K562 (cell line): ENCODE measurements at regions not wholly inside any gene's neighbourhood (a gene's known extent, or its start where the extent isn't known, plus 50 kb on each side); places are given as distances from the start of the nearest gene placed in this dataset.

Experiments used
- ATAC-seq: fragments of 200-7000 bp; cut with Tn5 transposase; 3 replicates; pipeline ENCODE4 v1.9.1; 2020; ENCODE audit warnings: moderate library complexity
- BruUV-seq: library from RNA; stranded (reverse); fragments of 400-500 nt; replicated peaks from 2 replicates; lab custom pipeline; 2021; lab: Mats Ljungman, UMichigan
- CTCF ChIA-PET: fragments of 300-600 bp; formaldehyde crosslinking; extraction: SDS; loops from one replicate; lab custom pipeline; 2021; ENCODE audit warnings: low intra/inter-chr PET ratio; lab: Yijun Ruan, JAX
- POLR2A ChIA-PET: fragments of 300-600, 350-650 bp; sonication (Branson Sonifier 250); formaldehyde crosslinking; extraction: SDS; loops from one replicate; lab custom pipeline; 2021; ENCODE audit warnings: antibody characterized with exemption, inconsistent platforms; lab: Yijun Ruan, JAX
- DNase-seq, 4 experiments: peaks; one replicate each; pipeline versions ENCODE4 v3.0.0 to v3.0.0-alpha.2; 2011 to 2018; ENCODE audit warnings: low spot score in 3 of 4, mixed read lengths in 3 of 4; ENCODE audit errors: extremely low read depth in 1 of 4
- FAIRE-seq: peaks from 2 replicates; lab custom pipeline; 2011; peaks lifted over from hg19 to GRCh38; lab: Jason Lieb, UNC
- H2AFZ ChIP-seq: 2 replicates; pipeline ENCODE4 v1.6.0; 2011; ENCODE audit warnings: low read depth, low read length, control low read depth, inconsistent platforms
- H3K27ac ChIP-seq: fragments of 200-600 bp; 3 replicates; pipeline ENCODE4 v1.8.0; 2011; ENCODE audit warnings: low read depth, mild to moderate bottlenecking, control low read depth, inconsistent platforms, low read length, moderate library complexity, mixed read lengths; ENCODE audit errors: extremely low read depth
- H3K27me3 ChIP-seq, 2 experiments: fragments of 300-600 bp in 1 of 2; 2 replicates in 1 of 2; 3 replicates in 1 of 2; pipeline versions ENCODE4 v1.6.0 to v1.8.0; 2011; ENCODE audit warnings: inconsistent platforms in 2 of 2, low read length in 2 of 2, mild to moderate bottlenecking in 1 of 2, mixed read lengths in 1 of 2, moderate library complexity in 1 of 2; ENCODE audit not compliant: control insufficient read depth in 2 of 2, insufficient read depth in 2 of 2
- H3K36me3 ChIP-seq: fragments of 300-600 bp; 3 replicates; pipeline ENCODE4 v1.8.0; 2011; ENCODE audit warnings: mild to moderate bottlenecking, low read length, inconsistent platforms; ENCODE audit not compliant: control insufficient read depth, insufficient read depth
- H3K4me1 ChIP-seq, 2 experiments: fragments of 200-600 bp in 1 of 2; replicated peaks in 1 of 2; 2 replicates in 1 of 2; 3 replicates in 1 of 2; pipeline versions ENCODE4 v1.5.1 to v1.8.0; 2011; ENCODE audit warnings: inconsistent platforms in 2 of 2, low read length in 2 of 2, mild to moderate bottlenecking in 1 of 2, mixed read lengths in 1 of 2, moderate library complexity in 1 of 2; ENCODE audit not compliant: control insufficient read depth in 2 of 2, insufficient read depth in 2 of 2
- H3K4me2 ChIP-seq: 2 replicates; pipeline ENCODE4 v1.6.1; 2011; ENCODE audit warnings: low read length, control low read depth, inconsistent platforms, mixed read lengths; ENCODE audit not compliant: insufficient read depth
- H3K4me3 ChIP-seq: fragments of 200-600 bp; sonication (generic), shearing (Covaris generic); 2 replicates; pipeline ENCODE4 v1.5.1; 2016; ENCODE audit warnings: control low read depth, inconsistent platforms
- H3K79me2 ChIP-seq: fragments of 200-600 bp; 3 replicates; pipeline ENCODE4 v1.8.0; 2011; ENCODE audit warnings: low read length, inconsistent platforms; ENCODE audit not compliant: control insufficient read depth, insufficient read depth
- H3K9ac ChIP-seq, 2 experiments: 2 replicates each; pipeline versions ENCODE4 v1.6.0 to v1.6.1; 2011; ENCODE audit warnings: low read depth in 2 of 2, low read length in 2 of 2, control low read depth in 1 of 2, inconsistent platforms in 1 of 2, mild to moderate bottlenecking in 1 of 2, mixed read lengths in 1 of 2; ENCODE audit not compliant: insufficient read depth in 1 of 2
- H3K9me1 ChIP-seq: one replicate; pipeline ENCODE4 v1.6.0; 2011; ENCODE audit warnings: inconsistent platforms, mild to moderate bottlenecking, low read length, moderate library complexity; ENCODE audit not compliant: control insufficient read depth, insufficient read depth
- H3K9me3 ChIP-seq: replicated peaks from 2 replicates; pipeline ENCODE4 v1.5.1; 2011; ENCODE audit warnings: low read depth, low read length, inconsistent platforms; ENCODE audit not compliant: control insufficient read depth, insufficient read depth
- H4K20me1 ChIP-seq: replicated peaks from 2 replicates; pipeline ENCODE4 v1.6.1; 2011; ENCODE audit warnings: low read length, inconsistent platforms, mixed read lengths; ENCODE audit not compliant: control insufficient read depth, insufficient read depth
- EGR1 ChIP-seq: fragments of 450-650 bp; conservative IDR thresholded peaks from 2 replicates; pipeline ENCODE4 v1.6.1; 2017; ENCODE audit warnings: mild to moderate bottlenecking
- SMARCB1 ChIP-seq: IDR thresholded peaks from 2 replicates; pipeline ENCODE4 v1.6.1; 2011; ENCODE audit warnings: improper control_type of control experiment, low read depth; ENCODE audit not compliant: insufficient read length
- TEAD2 ChIP-seq: fragments of 450-650 bp; IDR thresholded peaks from 2 replicates; pipeline ENCODE4 v1.6.1; 2016; ENCODE audit warnings: missing genetic modification characterization, control low read depth, missing compliant biosample characterization
- ZNF263 ChIP-seq: sonication (generic); formaldehyde crosslinking; IDR thresholded peaks from 2 replicates; pipeline ENCODE4 v1.8.0; 2022; ENCODE audit warnings: mild to moderate bottlenecking, missing genetic modification reagents, borderline replicate concordance
- ZNF407 ChIP-seq: fragments of 450-650 bp; IDR thresholded peaks from 2 replicates; pipeline ENCODE4 v1.6.1; 2016; ENCODE audit warnings: low read depth
- WGBS: fragments of 100-300 bp; shearing (Covaris generic); methylation state at CpG from one replicate; pipeline ENCODE4 v1.1.6; 2016; ENCODE audit warnings: low coverage, mixed read lengths; ENCODE audit not compliant: insufficient coverage; ENCODE audit errors: missing lambda C conversion rate; 5-methylcytosine and 5-hydroxymethylcytosine counted together
- in situ Hi-C: fragments of 300-500 bp; cut with MboI; formaldehyde crosslinking; loops from 4 replicates; pipeline ENCODE4 v1.15.0; 2018; ENCODE audit warnings: inconsistent platforms, mixed read lengths
- intact Hi-C: fragments of 100-400 bp; cut with micrococcal nuclease; formaldehyde crosslinking; loops from 2 replicates; pipeline ENCODE4 v1.14.2; 2022

GRCh38 chr21:43358940-43359822 is 67.8 kb downstream of the SIK1 start:
- in situ Hi-C loops (no loop called here), intact Hi-C loops (no loop called here)
- peaks cover 82 to 96% of the 10 kb centered on the region in 2 experiments for H3K27me3 ChIP-seq

GRCh38 chr21:43357715-43358430 is 69.1 kb downstream of the SIK1 start:
- Histone ChIP-seq H2AFZ (no peak overlapping the region), H3K4me1 (peaks cover 0 to 20% of the 10 kb centered on the region in 2 experiments; a peak in 3 of 5 replicates), H3K9ac (no peak overlapping the region), H4K20me1 (peaks cover 10% of the 10 kb centered on the region; the same call in 1 of the 2 replicates), H3K9me3 (no peaks in the 10 kb centered on the region), H3K36me3 (no peaks in the 10 kb centered on the region), H3K79me2 (no peaks in the 10 kb centered on the region), H3K27ac (no peak overlapping the region), H3K4me2 (no peak overlapping the region), H3K9me1 (no peaks in the 10 kb centered on the region), H3K27me3 (peaks cover 76 to 96% of the 10 kb centered on the region in 2 experiments), H3K4me3 (no peak overlapping the region)
- POLR2A ChIA-PET, result no interaction called here
- in situ Hi-C loops, result no loop called here
- CTCF ChIA-PET, result no interaction called here
- intact Hi-C loops, result no loop called here
- no peak for FAIRE-seq
- no peak for DNase-seq
- 1% methylated on average over 24 of the region's 24 CpGs for WGBS
- no TSS peak for BruUV-seq
- ATAC-seq, result no peak
- no peak for TF ChIP-seq ZNF263 (CRISPR knock-in tag)
- TF ChIP-seq ZNF407, result no peak
- no peak for TF ChIP-seq SMARCB1

More at GRCh38 chr21:43358940-43359822, 67.8 kb downstream of the SIK1 start:
- CTCF ChIA-PET, result interaction anchor here (0.6 kb wide), 1 partner anchor 1605 kb away, joined by 3 read pairs; no protein-coding TSS in a partner anchor
- H3K4me1 ChIP-seq, result peaks cover 0 to 28% of the 10 kb centered on the region in 2 experiments; a peak in 3 of 5 replicates
- H3K9ac ChIP-seq, result no peak overlapping the region
- H2AFZ ChIP-seq, result no peak overlapping the region
- 2% methylated on average over 28 of the region's 28 CpGs for WGBS
- no peaks in the 10 kb centered on the region for H3K79me2 ChIP-seq
- DNase-seq (no peak), FAIRE-seq (no peak), ATAC-seq (no peak)
- no peaks in the 10 kb centered on the region for H3K9me3 ChIP-seq
- H3K9me1 ChIP-seq, result no peaks in the 10 kb centered on the region
- no peak overlapping the region for H3K4me3 ChIP-seq
- POLR2A ChIA-PET, result interaction anchor here (0.7 kb wide), 1 partner anchor 55 kb away, joined by 3 read pairs; no protein-coding TSS in a partner anchor
- no peak for TF ChIP-seq TEAD2 (tag)
- TF ChIP-seq EGR1, result peak; percentile 40; the same call in 1 of the 2 replicates
- no peak overlapping the region for H3K27ac ChIP-seq
- peaks cover 14% of the 10 kb centered on the region; the same call in 1 of the 2 replicates for H4K20me1 ChIP-seq
- H3K4me2 ChIP-seq, result no peak overlapping the region
- no TSS peak for BruUV-seq
- H3K36me3 ChIP-seq, result no peaks in the 10 kb centered on the region
